ENCODE measurements at regions not wholly inside any gene's neighbourhood (a gene's known extent, or its start where the extent isn't known, plus 50 kb on each side); places are given as distances from the start of the nearest gene placed in this dataset.

DNA sequence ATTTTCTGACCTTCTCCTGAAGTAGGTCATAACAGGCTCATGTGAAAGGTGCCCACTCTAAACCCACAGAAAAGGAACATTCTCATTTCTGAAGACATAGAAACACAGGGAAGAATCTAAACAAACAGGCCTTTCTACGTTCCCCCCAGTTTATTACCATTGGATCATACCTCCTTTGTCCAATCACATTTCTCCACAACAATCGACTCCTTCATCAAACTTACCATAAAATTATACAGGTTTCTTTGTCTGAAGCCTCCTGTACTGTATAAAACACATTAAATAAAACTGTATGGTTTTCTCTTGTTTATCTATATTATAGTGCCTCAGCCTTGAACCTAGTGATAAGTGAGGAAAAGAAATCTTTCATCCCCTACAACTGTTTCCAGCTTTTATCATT lies 340.7 kb downstream of the ENC1 start:
- no peak for TF ChIP-seq JUN (IDR thresholded peaks at IDR 0.05; ENCODE audit: borderline replicate concordance, insufficient read depth, insufficient read length, low read depth)
- TF ChIP-seq POLR2A (IDR thresholded peaks at IDR 0.05; ENCODE audit: low read depth, low read length): no peak

Measured in endothelial cell of umbilical vein (primary cell).